HepG2 (cell line): ENCODE measurements at regions not wholly inside any gene's neighbourhood (a gene's known extent, or its start where the extent isn't known, plus 50 kb on each side); places are given as distances from the start of the nearest gene placed in this dataset.

ENCODE experiments used
- ATF1 ChIP-seq: IDR thresholded peaks from 2 replicates; pipeline ENCODE4 v1.6.1; 2016; ENCODE audit warnings: mild to moderate bottlenecking, control low read depth
- BRCA1 ChIP-seq: sonication (generic); formaldehyde crosslinking; IDR thresholded peaks from 2 replicates; pipeline ENCODE4 v1.4.0; 2020; ENCODE audit warnings: missing genetic modification reagents
- FOXA1 ChIP-seq, 2 experiments: fragments of 450-650 bp in 1 of 2; sonication (generic) in 1 of 2; formaldehyde crosslinking in 1 of 2; IDR thresholded peaks; 2 replicates each; pipeline versions ENCODE4 v1.4.0 to v1.6.1; 2016 to 2020; ENCODE audit warnings: missing genetic modification reagents in 1 of 2
- NBN ChIP-seq: fragments of 450-650 bp; conservative IDR thresholded peaks from 2 replicates; pipeline ENCODE4 v1.6.1; 2017
- TF ChIP-seq, protein P1 (sequence below): sonication (generic); formaldehyde crosslinking; IDR thresholded peaks from 2 replicates; pipeline ENCODE4 v1.5.0; 2020; ENCODE audit warnings: mild to moderate bottlenecking, missing genetic modification reagents, moderate library complexity

GRCh38 chr6:113065611-113066010, 718.5 kb downstream of the RFPL4B start:
- TF ChIP-seq NBN (no peak), FOXA1 (IDR thresholded peaks at IDR 0.05) (no peak), FOXA1 (CRISPR knock-in tag; IDR thresholded peaks at IDR 0.05) (no peak), ATF1 (CRISPR knock-in tag) (no peak), BRCA1 (CRISPR knock-in tag) (no peak)
- TF ChIP-seq, protein P1, sequence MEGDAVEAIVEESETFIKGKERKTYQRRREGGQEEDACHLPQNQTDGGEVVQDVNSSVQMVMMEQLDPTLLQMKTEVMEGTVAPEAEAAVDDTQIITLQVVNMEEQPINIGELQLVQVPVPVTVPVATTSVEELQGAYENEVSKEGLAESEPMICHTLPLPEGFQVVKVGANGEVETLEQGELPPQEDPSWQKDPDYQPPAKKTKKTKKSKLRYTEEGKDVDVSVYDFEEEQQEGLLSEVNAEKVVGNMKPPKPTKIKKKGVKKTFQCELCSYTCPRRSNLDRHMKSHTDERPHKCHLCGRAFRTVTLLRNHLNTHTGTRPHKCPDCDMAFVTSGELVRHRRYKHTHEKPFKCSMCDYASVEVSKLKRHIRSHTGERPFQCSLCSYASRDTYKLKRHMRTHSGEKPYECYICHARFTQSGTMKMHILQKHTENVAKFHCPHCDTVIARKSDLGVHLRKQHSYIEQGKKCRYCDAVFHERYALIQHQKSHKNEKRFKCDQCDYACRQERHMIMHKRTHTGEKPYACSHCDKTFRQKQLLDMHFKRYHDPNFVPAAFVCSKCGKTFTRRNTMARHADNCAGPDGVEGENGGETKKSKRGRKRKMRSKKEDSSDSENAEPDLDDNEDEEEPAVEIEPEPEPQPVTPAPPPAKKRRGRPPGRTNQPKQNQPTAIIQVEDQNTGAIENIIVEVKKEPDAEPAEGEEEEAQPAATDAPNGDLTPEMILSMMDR (CRISPR knock-in tag), result no peak
